Superior temporal gyrus (tissue), 1 donor: ENCODE measurements at regions not wholly inside any gene's neighbourhood (a gene's known extent, or its start where the extent isn't known, plus 50 kb on each side); places are given as distances from the start of the nearest gene placed in this dataset.
"Not testable (repeated sequence)": the region's sequence is repeated elsewhere in the genome, so short reads cannot be mapped to it uniquely, and the experiment has no call there.

Experiments used
- DNase-seq: peaks from one replicate; pipeline ENCODE4 v3.0.0-alpha.2; 2016; ENCODE audit errors: extremely low spot score

GRCh38 chr7:86202833-86203232 is 440.9 kb upstream of the GRM3 start:
- DNase-seq = no peak

DNA sequence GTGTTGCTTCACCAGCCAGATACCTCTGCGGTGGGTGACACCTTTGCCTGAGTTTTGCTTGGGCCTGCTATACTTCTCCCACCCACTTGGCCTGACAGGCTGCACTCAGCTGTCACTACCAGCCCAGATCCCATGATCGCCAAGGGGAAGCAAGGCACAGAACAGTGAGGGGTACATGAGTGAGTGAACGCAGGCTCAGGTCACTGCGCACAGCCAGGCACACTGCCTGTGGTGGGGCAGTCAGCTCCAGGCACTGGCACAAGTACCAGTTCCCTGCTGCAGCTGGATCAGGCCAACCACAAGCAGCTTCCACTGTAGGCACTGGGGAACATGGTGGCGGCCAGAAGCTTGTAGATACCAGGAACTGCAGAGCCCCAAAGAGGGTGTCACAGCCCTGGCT is 441.9 kb upstream of the GRM3 start:
- no peak for DNase-seq

- no peak for DNase-seq
Observed at GRCh38 chr7:86199881-86200614, 443.7 kb upstream of the GRM3 start.

DNA sequence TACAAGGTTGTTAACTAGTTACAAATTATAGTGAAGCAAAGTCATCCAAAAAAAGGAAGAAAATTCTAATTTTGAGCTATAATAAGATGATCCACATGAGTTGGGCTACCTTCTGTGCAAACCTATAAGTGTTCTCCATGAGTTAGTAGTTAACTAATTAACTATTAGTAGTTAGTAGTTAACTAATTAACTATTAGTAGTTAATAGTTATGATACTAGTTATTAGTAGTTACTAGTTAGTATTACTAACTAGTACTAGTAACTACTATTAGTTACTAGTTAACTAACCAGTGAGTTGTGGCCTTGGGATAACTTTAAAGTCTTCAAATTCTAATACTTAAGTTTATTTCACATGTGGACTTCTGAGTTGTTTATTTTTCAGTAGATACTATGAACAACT is 453.4 kb upstream of the GRM3 start:
- DNase-seq = no peak

- DNase-seq = no peak
Observed at GRCh38 chr7:86181474-86181873, 462.2 kb upstream of the GRM3 start.

GRCh38 chr7:86164827-86165226 is 478.9 kb upstream of the GRM3 start:
- no peak for DNase-seq

DNA sequence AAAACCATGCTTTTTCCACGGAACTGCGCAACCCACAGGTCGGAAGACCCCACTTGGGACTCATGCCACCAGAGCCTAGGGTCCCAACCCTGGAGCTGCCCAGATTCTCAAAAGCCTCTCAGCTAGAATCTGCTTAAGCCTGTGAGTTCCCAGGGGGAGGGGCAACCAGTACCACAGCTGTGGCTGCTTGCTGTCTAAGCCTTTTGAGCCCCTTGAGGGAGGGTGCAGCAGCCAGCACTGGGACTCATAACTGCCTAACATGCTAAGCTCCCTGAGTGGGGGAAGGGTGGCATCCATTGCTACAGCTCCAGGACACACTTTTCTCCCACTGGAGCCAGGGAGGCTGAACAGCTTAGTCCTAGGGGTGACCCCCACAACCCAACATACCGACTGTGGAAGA is 485.6 kb upstream of the GRM3 start:
- no peak for DNase-seq

- no peak for DNase-seq
Observed at GRCh38 chr7:86155623-86156022, 488.1 kb upstream of the GRM3 start.

GRCh38 chr7:86152926-86153325 is 490.8 kb upstream of the GRM3 start:
- no peak for DNase-seq

DNA sequence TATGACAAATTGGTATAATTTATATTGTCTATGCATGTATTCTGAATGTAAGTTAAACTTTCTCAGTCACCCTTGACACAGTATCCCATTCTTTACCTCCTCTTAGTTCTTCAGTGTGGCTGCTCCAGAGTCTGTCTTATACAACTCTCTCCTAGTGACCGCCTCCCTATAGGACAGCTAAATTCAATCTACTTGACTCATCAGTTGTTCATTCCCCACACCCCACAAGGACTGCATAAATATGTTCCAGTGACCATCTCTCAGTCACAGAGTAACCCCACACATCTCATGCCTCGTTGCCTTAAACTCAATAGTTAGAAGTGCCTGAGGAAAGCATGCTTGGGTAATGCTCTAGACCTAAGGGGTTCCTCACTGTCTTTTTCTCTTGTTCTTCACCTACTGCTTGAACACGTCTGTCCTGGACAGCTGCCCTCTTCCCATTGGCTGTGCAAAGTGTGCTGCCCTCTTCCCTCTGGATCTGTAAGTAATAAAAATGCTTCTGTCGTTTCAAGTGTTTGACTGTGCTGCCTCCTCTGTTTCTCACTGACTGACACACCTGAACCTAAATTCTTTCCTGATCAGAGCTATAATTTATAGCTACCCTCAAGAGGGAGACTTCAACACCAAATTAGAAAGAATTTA is 494.6 kb upstream of the GRM3 start:
- no peak for DNase-seq

- no peak for DNase-seq
Observed at GRCh38 chr7:86148501-86148900, 495.2 kb upstream of the GRM3 start.

DNA sequence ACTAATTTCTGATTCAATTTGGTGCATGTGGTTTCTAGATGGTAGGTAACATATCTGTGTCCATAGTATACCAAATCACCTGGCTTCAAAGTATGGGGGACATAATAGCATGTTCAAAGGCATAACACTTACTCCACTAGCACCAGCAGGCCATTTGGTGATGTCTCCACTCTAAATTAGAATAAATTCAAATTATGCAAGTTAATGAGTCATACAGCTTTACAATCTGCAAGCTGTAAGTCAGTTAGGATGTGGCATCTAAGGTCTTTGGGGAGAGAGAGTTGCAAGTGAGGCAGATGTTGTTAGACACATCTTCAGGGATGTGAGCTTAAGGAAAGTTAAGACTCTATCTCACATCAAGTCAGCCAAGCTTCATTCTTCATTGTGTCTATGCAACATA is 506.4 kb upstream of the GRM3 start:
- DNase-seq = no peak

DNA sequence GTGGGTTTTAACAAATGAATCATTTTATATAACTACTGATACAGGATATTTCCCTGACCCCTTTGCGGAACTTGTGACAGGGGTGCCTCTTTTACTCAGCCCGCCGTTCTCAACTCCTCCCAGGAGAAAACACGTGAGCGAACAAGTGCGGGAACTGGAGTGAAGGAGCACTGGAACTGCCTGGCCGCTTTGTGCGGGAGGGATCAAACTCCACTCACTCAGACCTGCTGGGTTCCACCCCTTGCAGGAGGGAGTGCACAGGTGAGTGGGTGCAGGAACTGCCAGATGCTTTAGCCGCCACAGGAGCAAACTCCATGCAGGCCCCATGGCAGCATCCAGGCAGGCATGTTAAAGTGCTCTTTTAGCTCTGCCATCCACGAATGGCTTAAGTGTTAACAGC is 513.4 kb upstream of the GRM3 start:
- no peak for DNase-seq

GRCh38 chr7:86123476-86123875 is 520.2 kb upstream of the GRM3 start:
- no peak for DNase-seq

GRCh38 chr7:86094166-86094669 is 549.5 kb upstream of the GRM3 start:
- no peak for DNase-seq

GRCh38 chr7:86091369-86091768 is 552.3 kb upstream of the GRM3 start:
- DNase-seq = no peak

GRCh38 chr7:86089455-86089854 is 554.3 kb upstream of the GRM3 start:
- no peak for DNase-seq

DNA sequence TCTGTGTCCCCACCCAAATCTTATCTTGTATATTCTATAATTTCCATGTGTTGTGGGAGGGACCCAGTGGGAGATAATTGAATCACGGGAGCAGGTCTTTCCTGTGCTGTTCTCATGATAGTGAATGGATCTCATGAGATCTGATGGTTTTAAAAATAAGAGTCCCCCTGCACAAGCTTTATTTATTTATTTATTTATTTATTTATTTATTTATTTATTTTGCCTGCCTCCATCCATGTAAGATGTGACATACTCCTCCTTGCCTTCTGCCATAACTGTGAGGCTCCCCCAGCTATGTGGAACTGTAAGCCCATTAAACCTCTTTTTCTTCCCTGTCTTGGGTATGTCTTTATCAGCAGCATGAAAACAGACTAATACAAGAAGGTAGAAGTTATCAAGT is 579.1 kb upstream of the GRM3 start:
- DNase-seq = not testable (repeated sequence)

- DNase-seq = no peak
Observed at GRCh38 chr7:86058649-86059048, 585.1 kb upstream of the GRM3 start.

- no peak for DNase-seq
Observed at GRCh38 chr7:86050918-86051317, 592.8 kb upstream of the GRM3 start.

DNA sequence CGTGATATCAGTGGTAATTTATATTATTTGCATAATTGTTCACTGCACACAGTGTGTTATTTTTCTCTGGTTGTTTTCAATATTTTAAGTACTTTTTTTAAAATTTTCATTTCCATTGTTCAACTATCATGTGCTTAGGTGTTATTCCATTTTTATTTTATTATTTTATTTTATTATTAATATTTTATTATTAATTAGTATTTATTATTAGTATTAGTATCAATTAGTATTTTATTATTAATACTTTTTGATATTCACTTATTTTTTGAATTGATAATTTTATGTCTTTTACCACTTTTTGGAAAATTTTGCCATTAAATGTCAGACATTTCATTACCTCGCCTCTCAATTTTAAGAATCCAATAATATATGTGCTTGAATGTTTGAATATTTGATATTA is 593.8 kb upstream of the GRM3 start:
- no peak for DNase-seq

DNA sequence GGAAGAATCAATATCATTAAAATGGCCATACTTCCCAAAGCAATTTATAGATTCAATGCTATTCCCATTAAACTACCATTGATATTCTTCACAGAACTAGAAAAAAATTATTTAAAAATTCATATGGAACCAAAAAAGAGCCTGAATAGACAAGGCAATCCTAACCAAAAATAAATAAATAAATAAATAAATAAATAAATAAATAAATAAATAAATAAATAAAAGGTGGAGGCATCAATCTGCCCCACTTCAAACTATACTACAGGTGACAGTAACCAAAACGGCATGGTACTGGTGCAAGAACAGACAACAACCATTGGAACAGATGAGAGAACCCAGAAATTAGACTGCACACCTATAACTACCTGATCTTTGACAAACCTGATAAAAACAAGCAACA is 598.5 kb upstream of the GRM3 start:
- not testable (repeated sequence) for DNase-seq

GRCh38 chr7:86025807-86026206 is 617.9 kb upstream of the GRM3 start:
- DNase-seq = no peak

DNA sequence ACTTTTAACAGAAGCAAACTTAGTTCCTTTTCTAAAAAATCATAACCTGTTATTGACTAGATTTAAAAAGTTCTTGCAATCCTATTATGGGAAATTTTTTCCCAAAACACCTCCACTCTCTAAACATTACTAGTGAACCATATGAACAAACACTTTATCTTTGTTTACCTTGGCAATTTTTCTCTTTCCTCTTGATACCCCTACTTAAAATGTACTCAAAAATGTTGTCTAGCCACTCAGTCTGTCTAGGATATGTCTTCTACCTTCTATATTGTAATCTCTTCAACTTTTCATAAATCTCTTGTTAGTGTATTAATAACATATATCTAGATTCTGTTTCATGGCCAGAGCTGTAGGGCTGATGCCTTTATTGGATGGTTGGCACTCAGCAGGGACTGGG is 630.0 kb upstream of the GRM3 start:
- no peak for DNase-seq
